COLO829 (cell line): ENCODE measurements at regions not wholly inside any gene's neighbourhood (a gene's known extent, or its start where the extent isn't known, plus 50 kb on each side); places are given as distances from the start of the nearest gene placed in this dataset.
"Not testable (repeated sequence)": the region's sequence is repeated elsewhere in the genome, so short reads cannot be mapped to it uniquely, and the experiment has no call there.

ENCODE experiments used
- DNase-seq: peaks from one replicate; pipeline ENCODE4 v3.0.0; 2012; ENCODE audit warnings: low spot score

- DNase-seq: no peak
These were observed 166.8 kb upstream of the TGFBR2 start for GRCh38 chr3:30439451-30440053.

- DNase-seq: no peak
These were observed 166.2 kb upstream of the TGFBR2 start for GRCh38 chr3:30440147-30440604.

- DNase-seq: no peak
These were observed 165.5 kb upstream of the TGFBR2 start for GRCh38 chr3:30440880-30441279.

GRCh38 chr3:30443756-30444673, 162.4 kb upstream of the TGFBR2 start:
- no peak for DNase-seq

GRCh38 chr3:30448450-30449289, 157.7 kb upstream of the TGFBR2 start:
- peak; percentile 51 for DNase-seq

- peak; percentile 78 for DNase-seq
These were observed 157.1 kb upstream of the TGFBR2 start for GRCh38 chr3:30449290-30449632.

- DNase-seq: no peak
These were observed 154.0 kb upstream of the TGFBR2 start for GRCh38 chr3:30452446-30452845.

- peak; percentile 40 for DNase-seq
These were observed 152.9 kb upstream of the TGFBR2 start for GRCh38 chr3:30453360-30454039.

- no peak for DNase-seq
These were observed 151.8 kb upstream of the TGFBR2 start for GRCh38 chr3:30454636-30455035.

GRCh38 chr3:30455112-30455511, 151.3 kb upstream of the TGFBR2 start:
- not testable (repeated sequence) for DNase-seq

- no peak for DNase-seq
These were observed 150.6 kb upstream of the TGFBR2 start for GRCh38 chr3:30455840-30456239.

- DNase-seq: no peak
These were observed 150.1 kb upstream of the TGFBR2 start for GRCh38 chr3:30456264-30456663.

GRCh38 chr3:30457081-30457480, 149.3 kb upstream of the TGFBR2 start:
- DNase-seq: no peak

- no peak for DNase-seq
These were observed 148.7 kb upstream of the TGFBR2 start for GRCh38 chr3:30457726-30458125.

GRCh38 chr3:30458376-30459171, 147.8 kb upstream of the TGFBR2 start:
- no peak for DNase-seq

- DNase-seq: no peak
These were observed 145.1 kb upstream of the TGFBR2 start for GRCh38 chr3:30461311-30461710.

- no peak for DNase-seq
These were observed 143.5 kb upstream of the TGFBR2 start for GRCh38 chr3:30462721-30463470.

GRCh38 chr3:30464381-30464780, 142.0 kb upstream of the TGFBR2 start:
- no peak for DNase-seq

GRCh38 chr3:30465454-30465853, 140.9 kb upstream of the TGFBR2 start:
- DNase-seq: no peak

GRCh38 chr3:30467596-30468238, 138.7 kb upstream of the TGFBR2 start:
- DNase-seq: no peak
